ENCODE measurements at regions not wholly inside any gene's neighbourhood (a gene's known extent, or its start where the extent isn't known, plus 50 kb on each side); places are given as distances from the start of the nearest gene placed in this dataset.

DNA sequence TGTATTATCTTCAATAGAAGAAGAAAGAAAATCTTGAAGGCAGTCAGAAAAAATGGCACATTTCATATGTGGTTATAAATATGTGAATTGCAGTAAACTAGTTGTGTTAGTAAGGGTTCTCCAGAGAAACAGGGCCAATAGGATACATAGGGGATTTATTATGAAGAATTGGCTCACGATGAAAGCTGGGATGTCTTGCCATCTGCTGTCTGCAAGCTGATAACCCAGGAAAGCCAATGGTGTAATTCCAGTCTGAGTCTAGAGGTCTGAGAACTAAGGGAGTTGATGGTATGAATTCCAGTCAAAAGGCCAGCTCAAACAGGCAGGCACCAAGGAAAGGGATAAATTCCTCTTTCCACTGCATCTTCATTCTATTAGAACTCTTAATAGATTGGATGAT, 362.4 kb downstream of the KCNJ3 start:
- Histone ChIP-seq H3K4me1 (ENCODE audit: insufficient read depth, low read length) (no peaks in the 10 kb centered on the region), H3K27ac (ENCODE audit: low read length) (no peak overlapping the region), H3K9me3 (ENCODE audit: low read length) (peaks cover 5% of the 10 kb centered on the region; the same call in 1 of the 2 replicates), H3K9ac (ENCODE audit: low read length) (no peak overlapping the region), H4K20me1 (ENCODE audit: low read length) (no peaks in the 10 kb centered on the region), H3K4me3 (ENCODE audit: low read length) (no peak overlapping the region), H2AFZ (ENCODE audit: low read length) (no peak overlapping the region), H3K4me2 (ENCODE audit: low read length) (no peak overlapping the region), H3F3A (ENCODE audit: low read length, unreplicated experiment) (no peaks in the 10 kb centered on the region), H3K79me2 (ENCODE audit: low read length) (no peaks in the 10 kb centered on the region), H3K9me2 (replicated peaks; ENCODE audit: low read length) (no peaks in the 10 kb centered on the region), H3K36me3 (ENCODE audit: low read depth, low read length) (no peaks in the 10 kb centered on the region), H3K27me3 (ENCODE audit: low read length) (no peaks in the 10 kb centered on the region)
- POLR2A ChIA-PET (ENCODE audit: unreplicated experiment), result no interaction called here
- no TSS peak for BruUV-seq (replicated peaks)
- CTCF ChIA-PET, result no interaction called here
- TF ChIP-seq EZH2phosphoT487 (IDR thresholded peaks at IDR 0.05; ENCODE audit: borderline replicate concordance, low read length) (no peak), EZH2 (IDR thresholded peaks at IDR 0.05; ENCODE audit: low read length, unreplicated experiment) (no peak)
- TF ChIP-seq, protein P1, sequence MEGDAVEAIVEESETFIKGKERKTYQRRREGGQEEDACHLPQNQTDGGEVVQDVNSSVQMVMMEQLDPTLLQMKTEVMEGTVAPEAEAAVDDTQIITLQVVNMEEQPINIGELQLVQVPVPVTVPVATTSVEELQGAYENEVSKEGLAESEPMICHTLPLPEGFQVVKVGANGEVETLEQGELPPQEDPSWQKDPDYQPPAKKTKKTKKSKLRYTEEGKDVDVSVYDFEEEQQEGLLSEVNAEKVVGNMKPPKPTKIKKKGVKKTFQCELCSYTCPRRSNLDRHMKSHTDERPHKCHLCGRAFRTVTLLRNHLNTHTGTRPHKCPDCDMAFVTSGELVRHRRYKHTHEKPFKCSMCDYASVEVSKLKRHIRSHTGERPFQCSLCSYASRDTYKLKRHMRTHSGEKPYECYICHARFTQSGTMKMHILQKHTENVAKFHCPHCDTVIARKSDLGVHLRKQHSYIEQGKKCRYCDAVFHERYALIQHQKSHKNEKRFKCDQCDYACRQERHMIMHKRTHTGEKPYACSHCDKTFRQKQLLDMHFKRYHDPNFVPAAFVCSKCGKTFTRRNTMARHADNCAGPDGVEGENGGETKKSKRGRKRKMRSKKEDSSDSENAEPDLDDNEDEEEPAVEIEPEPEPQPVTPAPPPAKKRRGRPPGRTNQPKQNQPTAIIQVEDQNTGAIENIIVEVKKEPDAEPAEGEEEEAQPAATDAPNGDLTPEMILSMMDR (conservative IDR thresholded peaks at IDR 0.05; ENCODE audit: low read depth, low read length), result no peak
- DNase-seq (no peak), ATAC-seq (no peak)
- intact Hi-C loops (cut with micrococcal nuclease), result no loop called here

DNA sequence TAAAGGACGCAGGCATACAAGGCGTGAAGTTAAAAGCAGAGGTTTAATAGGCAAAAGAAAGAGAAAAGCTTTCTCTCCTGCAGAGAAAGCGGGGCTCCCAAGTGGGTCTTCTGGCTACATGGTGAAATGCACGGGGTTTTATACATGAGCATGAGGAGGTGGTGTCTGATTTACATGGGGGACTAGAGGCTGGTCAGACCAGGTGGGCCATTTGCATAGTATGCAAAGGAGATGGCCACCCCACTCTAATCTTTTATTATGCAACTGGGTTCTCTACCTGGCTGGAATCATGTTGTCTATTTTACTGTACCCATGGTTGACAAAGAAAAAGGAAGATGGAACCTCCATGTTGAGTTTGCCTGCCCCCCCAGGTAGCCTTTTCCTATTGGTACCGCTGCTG, 356.2 kb downstream of the KCNJ3 start:
- H3K36me3 ChIP-seq (ENCODE audit: low read depth, low read length), result no peaks in the 10 kb centered on the region
- no peak overlapping the region for H3K4me3 ChIP-seq (ENCODE audit: low read length)
- no peaks in the 10 kb centered on the region for H3K79me2 ChIP-seq (ENCODE audit: low read length)
- no peaks in the 10 kb centered on the region for H3K27me3 ChIP-seq (ENCODE audit: low read length)
- H4K20me1 ChIP-seq (ENCODE audit: low read length), result no peaks in the 10 kb centered on the region
- H3K27ac ChIP-seq (ENCODE audit: low read length), result no peak overlapping the region
- no peak overlapping the region for H3K4me2 ChIP-seq (ENCODE audit: low read length)
- 0 out of 2 replicates have a peak, but pooled peaks cover 1% of the 10 kb centered on the region for H3K9me3 ChIP-seq (ENCODE audit: low read length)
- no TSS peak for BruUV-seq (replicated peaks)
- no peak overlapping the region for H2AFZ ChIP-seq (ENCODE audit: low read length)
- TF ChIP-seq EZH2phosphoT487 (IDR thresholded peaks at IDR 0.05; ENCODE audit: borderline replicate concordance, low read length) (no peak), EZH2 (IDR thresholded peaks at IDR 0.05; ENCODE audit: low read length, unreplicated experiment) (no peak)
- TF ChIP-seq, protein P1 (conservative IDR thresholded peaks at IDR 0.05; ENCODE audit: low read depth, low read length), result no peak
- H3K4me1 ChIP-seq (ENCODE audit: insufficient read depth, low read length), result no peaks in the 10 kb centered on the region
- no peaks in the 10 kb centered on the region for H3F3A ChIP-seq (ENCODE audit: low read length, unreplicated experiment)
- intact Hi-C loops (cut with micrococcal nuclease), result no loop called here
- H3K9ac ChIP-seq (ENCODE audit: low read length), result no peak overlapping the region
- no peak for ATAC-seq
- POLR2A ChIA-PET (ENCODE audit: unreplicated experiment), result no interaction called here
- H3K9me2 ChIP-seq (replicated peaks; ENCODE audit: low read length), result no peaks in the 10 kb centered on the region
- CTCF ChIA-PET, result no interaction called here
- no peak for DNase-seq

DNA sequence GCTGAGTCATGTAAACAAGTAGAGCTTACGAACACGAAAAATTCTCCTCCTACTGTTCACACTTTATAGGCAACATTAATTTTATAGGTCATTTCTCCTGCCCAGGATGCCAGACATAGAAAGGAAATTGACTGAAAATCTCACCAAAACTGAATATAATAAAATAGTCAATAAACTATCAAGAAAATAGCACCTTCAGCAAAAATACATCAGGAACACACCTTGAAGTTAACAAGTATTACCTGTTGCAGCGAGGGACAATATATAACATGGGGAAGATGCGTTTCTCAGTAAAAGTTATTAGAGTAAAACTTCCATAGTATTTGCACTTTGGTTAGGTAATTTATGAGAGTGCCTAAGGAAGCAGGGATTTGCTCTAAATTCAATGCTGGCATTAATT, 344.6 kb downstream of the KCNJ3 start:
- no peak overlapping the region for H2AFZ ChIP-seq (ENCODE audit: low read length)
- intact Hi-C loops (cut with micrococcal nuclease), result no loop called here
- no peak for ATAC-seq

More for the DNA sequence above, 344.6 kb downstream of the KCNJ3 start:
- no peaks in the 10 kb centered on the region for H3K36me3 ChIP-seq (ENCODE audit: low read depth, low read length)
- TF ChIP-seq EZH2phosphoT487 (IDR thresholded peaks at IDR 0.05; ENCODE audit: borderline replicate concordance, low read length) (no peak), EZH2 (IDR thresholded peaks at IDR 0.05; ENCODE audit: low read length, unreplicated experiment) (no peak)
- TF ChIP-seq, protein P1 (conservative IDR thresholded peaks at IDR 0.05; ENCODE audit: low read depth, low read length), result no peak
- H4K20me1 ChIP-seq (ENCODE audit: low read length), result no peaks in the 10 kb centered on the region
- no peak overlapping the region for H3K4me3 ChIP-seq (ENCODE audit: low read length)
- no peak overlapping the region for H3K9ac ChIP-seq (ENCODE audit: low read length)
- no peaks in the 10 kb centered on the region for H3K9me3 ChIP-seq (ENCODE audit: low read length)
- no peak for DNase-seq
- H3K4me2 ChIP-seq (ENCODE audit: low read length), result no peak overlapping the region
- H3K27ac ChIP-seq (ENCODE audit: low read length), result no peak overlapping the region
- no peaks in the 10 kb centered on the region for H3K27me3 ChIP-seq (ENCODE audit: low read length)
- no peaks in the 10 kb centered on the region for H3K4me1 ChIP-seq (ENCODE audit: insufficient read depth, low read length)
- H3K9me2 ChIP-seq (replicated peaks; ENCODE audit: low read length), result no peaks in the 10 kb centered on the region
- ChIA-PET CTCF (no interaction called here), POLR2A (ENCODE audit: unreplicated experiment) (no interaction called here)
- no peaks in the 10 kb centered on the region for H3K79me2 ChIP-seq (ENCODE audit: low read length)
- no TSS peak for BruUV-seq (replicated peaks)
- no peaks in the 10 kb centered on the region for H3F3A ChIP-seq (ENCODE audit: low read length, unreplicated experiment)
